ENCODE measurements at regions not wholly inside any gene's neighbourhood (a gene's known extent, or its start where the extent isn't known, plus 50 kb on each side); places are given as distances from the start of the nearest gene placed in this dataset.

DNA sequence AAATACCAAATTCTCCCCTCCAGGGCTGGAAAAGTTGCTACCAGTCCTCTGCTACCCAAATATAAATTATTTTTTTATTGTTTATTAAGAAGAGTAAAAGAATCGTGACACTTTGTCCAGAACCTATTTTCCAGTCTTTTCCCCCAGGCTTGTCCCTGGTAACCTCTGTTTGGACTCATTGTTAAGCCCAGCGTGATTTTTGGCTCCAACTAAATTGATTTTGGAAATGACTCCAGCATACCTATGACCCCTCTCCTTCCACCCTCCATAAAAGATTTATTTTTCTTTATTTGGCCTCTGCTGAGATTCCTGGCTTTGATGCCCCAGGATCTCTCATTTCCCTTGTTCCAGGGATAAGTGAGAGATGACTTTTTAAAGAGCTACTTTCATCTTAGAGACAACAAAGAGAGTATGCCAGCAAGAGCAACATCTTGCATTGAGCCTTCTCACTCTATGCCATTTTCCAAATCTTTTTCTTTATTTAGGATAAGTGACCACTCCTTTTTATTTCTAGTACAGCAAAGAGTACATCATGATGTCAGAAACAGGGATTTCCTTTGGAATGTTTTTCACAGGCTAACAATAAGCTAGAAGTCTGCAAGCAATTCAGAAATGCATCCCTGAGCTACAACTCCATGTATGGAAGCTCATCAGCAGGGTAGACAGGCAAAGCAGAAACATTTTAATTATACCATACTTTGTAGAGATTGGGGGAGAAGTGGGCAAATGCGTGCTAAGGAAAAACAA lies 75.8 kb downstream of the DAD1 start:
- WGBS, 2 donors = 71 to 72% methylated on average over 3 of the region's 3 CpGs
- Histone ChIP-seq H3K27ac (peak overlapping the region; percentile 6 to 62 (median 31)), H3K9me3 (no peaks in the 10 kb centered on the region), H3K27me3 (no peaks in the 10 kb centered on the region), H3K4me1 (peaks cover 0 to 9% of the 10 kb centered on the region in 2 donors), H3K36me3 (no peaks in the 10 kb centered on the region), H3K4me3 (replicated peaks in 1 of 3) (no peak overlapping the region)
- no peak for DNase-seq
- intact Hi-C loops (cut with DNase I) = no loop called here
- TF ChIP-seq, protein P1, sequence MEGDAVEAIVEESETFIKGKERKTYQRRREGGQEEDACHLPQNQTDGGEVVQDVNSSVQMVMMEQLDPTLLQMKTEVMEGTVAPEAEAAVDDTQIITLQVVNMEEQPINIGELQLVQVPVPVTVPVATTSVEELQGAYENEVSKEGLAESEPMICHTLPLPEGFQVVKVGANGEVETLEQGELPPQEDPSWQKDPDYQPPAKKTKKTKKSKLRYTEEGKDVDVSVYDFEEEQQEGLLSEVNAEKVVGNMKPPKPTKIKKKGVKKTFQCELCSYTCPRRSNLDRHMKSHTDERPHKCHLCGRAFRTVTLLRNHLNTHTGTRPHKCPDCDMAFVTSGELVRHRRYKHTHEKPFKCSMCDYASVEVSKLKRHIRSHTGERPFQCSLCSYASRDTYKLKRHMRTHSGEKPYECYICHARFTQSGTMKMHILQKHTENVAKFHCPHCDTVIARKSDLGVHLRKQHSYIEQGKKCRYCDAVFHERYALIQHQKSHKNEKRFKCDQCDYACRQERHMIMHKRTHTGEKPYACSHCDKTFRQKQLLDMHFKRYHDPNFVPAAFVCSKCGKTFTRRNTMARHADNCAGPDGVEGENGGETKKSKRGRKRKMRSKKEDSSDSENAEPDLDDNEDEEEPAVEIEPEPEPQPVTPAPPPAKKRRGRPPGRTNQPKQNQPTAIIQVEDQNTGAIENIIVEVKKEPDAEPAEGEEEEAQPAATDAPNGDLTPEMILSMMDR (IDR thresholded peaks at IDR 0.05) = no peak
- TF ChIP-seq POLR2A (IDR thresholded peaks at IDR 0.05) = no peak

DNA sequence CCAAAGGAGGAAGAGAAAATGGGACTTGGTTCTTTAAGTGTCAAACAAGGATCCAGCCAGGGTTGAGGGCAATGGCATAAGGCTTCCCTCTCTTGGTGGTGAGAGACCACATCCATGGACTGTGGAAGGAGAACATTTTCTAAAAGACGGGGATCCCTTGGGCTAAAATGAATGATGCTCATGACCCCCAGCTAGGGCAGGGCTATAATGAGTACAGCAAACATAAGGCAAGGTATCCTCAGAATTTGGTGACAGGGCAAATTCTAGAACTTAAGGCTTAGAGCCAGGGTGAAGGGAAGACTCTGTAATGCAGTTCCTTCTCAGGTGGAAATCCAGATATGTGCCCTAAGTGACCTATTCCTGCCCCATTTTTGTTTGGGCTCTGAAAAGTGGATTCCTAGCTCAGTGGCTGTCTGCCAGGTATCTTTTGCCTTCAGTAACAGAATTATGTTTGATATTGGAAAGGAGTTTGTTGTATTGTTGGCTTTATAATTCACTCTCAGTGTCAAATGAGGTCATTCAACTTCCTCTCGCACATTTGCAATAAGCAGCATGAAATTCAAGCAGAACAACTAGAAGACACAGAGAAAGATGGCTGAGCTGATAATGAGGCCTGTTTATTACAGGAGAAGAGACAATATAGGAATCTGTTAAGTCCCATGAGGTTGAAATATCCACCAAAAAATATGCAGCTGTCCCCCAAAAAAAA lies 76.8 kb downstream of the DAD1 start:
- no peaks in the 10 kb centered on the region for H3K36me3 ChIP-seq
- WGBS, 2 donors = 72 to 86% methylated on average over 2 of the region's 2 CpGs

GRCh38 chr14:22510527-22511110 lies 78.4 kb downstream of the DAD1 start:
- H3K4me1 ChIP-seq = peaks cover 0 to 9% of the 10 kb centered on the region in 2 donors
- no peak overlapping the region for H3K4me3 ChIP-seq (replicated peaks in 1 of 3)
- 72 to 78% methylated on average over 3 of the region's 3 CpGs for WGBS, 2 donors

More for the DNA sequence above, 76.8 kb downstream of the DAD1 start:
- intact Hi-C loops (cut with DNase I) = no loop called here
- no peak for DNase-seq
- Histone ChIP-seq H3K4me1 (peaks cover 0 to 9% of the 10 kb centered on the region in 2 donors), H3K27ac (peak overlapping the region in 1 of 3 donors; percentile 62), H3K9me3 (no peaks in the 10 kb centered on the region), H3K27me3 (no peaks in the 10 kb centered on the region), H3K4me3 (replicated peaks in 1 of 3) (no peak overlapping the region)
- TF ChIP-seq, protein P1 (IDR thresholded peaks at IDR 0.05) = no peak
- no peak for TF ChIP-seq POLR2A (IDR thresholded peaks at IDR 0.05)

DNA sequence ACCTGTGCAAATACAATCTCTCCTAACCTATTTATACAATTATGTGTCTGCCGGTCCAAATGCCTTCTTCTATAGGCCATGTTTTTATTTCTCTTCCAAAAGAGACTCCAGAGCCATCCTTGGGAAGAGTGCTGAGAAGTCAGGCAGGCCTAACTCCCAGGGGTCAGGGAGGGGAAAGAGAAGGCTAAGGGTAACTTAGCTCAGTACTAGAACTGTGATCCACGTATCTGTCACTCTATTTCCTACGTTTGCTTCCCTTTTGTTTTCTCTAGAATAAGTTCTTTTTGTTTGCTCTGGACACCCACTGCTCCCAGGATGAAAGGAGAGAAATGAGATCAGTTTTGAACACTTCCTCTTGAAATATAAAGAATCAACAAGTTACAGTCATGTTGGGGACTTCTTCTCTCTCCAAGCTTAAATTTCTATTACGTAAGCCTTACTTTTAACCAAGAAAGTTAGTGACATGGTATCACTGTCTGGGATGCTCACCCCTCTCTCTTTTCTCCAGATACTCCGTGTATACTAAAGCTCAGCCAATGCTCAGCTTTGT lies 79.2 kb downstream of the DAD1 start:
- H3K27me3 ChIP-seq = no peaks in the 10 kb centered on the region
- no peaks in the 10 kb centered on the region for H3K36me3 ChIP-seq
- 56 to 57% methylated on average over 5 of the region's 5 CpGs for WGBS, 2 donors
- no peak overlapping the region for H3K27ac ChIP-seq
- no peak overlapping the region for H3K4me3 ChIP-seq (replicated peaks in 1 of 3)
- H3K9me3 ChIP-seq = no peaks in the 10 kb centered on the region
- TF ChIP-seq POLR2A (IDR thresholded peaks at IDR 0.05) = no peak
- TF ChIP-seq, protein P1 (IDR thresholded peaks at IDR 0.05) = no peak
- no peak for DNase-seq
- intact Hi-C loops (cut with DNase I) = no loop called here
- peaks cover 0 to 9% of the 10 kb centered on the region in 2 donors for H3K4me1 ChIP-seq

More at GRCh38 chr14:22510527-22511110, 78.4 kb downstream of the DAD1 start:
- TF ChIP-seq, protein P1 (IDR thresholded peaks at IDR 0.05) = no peak
- no peak for TF ChIP-seq POLR2A (IDR thresholded peaks at IDR 0.05)
- Histone ChIP-seq H3K27me3 (no peaks in the 10 kb centered on the region), H3K9me3 (no peaks in the 10 kb centered on the region), H3K27ac (no peak overlapping the region), H3K36me3 (no peaks in the 10 kb centered on the region)
- no peak for DNase-seq
- intact Hi-C loops (cut with DNase I) = no loop called here
